ENCODE measurements at regions not wholly inside any gene's neighbourhood (a gene's known extent, or its start where the extent isn't known, plus 50 kb on each side); places are given as distances from the start of the nearest gene placed in this dataset.

GRCh38 chr2:120829633-120830025 is 94.0 kb downstream of the GLI2 start:
- no peak for DNase-seq

- no peak for DNase-seq
Observed at GRCh38 chr2:120830096-120830830, 94.6 kb downstream of the GLI2 start.

- no peak for DNase-seq
Observed at GRCh38 chr2:120831086-120831485, 95.4 kb downstream of the GLI2 start.

- DNase-seq = no peak
Observed at GRCh38 chr2:120831891-120832290, 96.2 kb downstream of the GLI2 start.

GRCh38 chr2:120832296-120833070 is 96.8 kb downstream of the GLI2 start:
- no peak for DNase-seq

- DNase-seq = no peak
Observed at GRCh38 chr2:120833127-120833675, 97.5 kb downstream of the GLI2 start.

- DNase-seq = no peak
Observed at GRCh38 chr2:120834206-120834605, 98.5 kb downstream of the GLI2 start.

- DNase-seq = no peak
Observed at GRCh38 chr2:120836281-120836680, 100.6 kb downstream of the GLI2 start.

GRCh38 chr2:120840795-120841487 is 105.3 kb downstream of the GLI2 start:
- no peak for DNase-seq

GRCh38 chr2:120842456-120843439 is 107.1 kb downstream of the GLI2 start:
- DNase-seq = no peak

- DNase-seq = no peak
Observed at GRCh38 chr2:120844070-120844738, 108.5 kb downstream of the GLI2 start.

- DNase-seq = no peak
Observed at GRCh38 chr2:120845277-120845676, 109.6 kb downstream of the GLI2 start.

- DNase-seq = no peak
Observed at GRCh38 chr2:120846406-120847095, 110.9 kb downstream of the GLI2 start.

- DNase-seq = no peak
Observed at GRCh38 chr2:120847700-120848321, 112.1 kb downstream of the GLI2 start.

GRCh38 chr2:120849278-120849677 is 113.6 kb downstream of the GLI2 start:
- no peak for DNase-seq

GRCh38 chr2:120850551-120850950 is 114.9 kb downstream of the GLI2 start:
- DNase-seq = no peak

GRCh38 chr2:120851116-120851773 is 115.6 kb downstream of the GLI2 start:
- DNase-seq = no peak

GRCh38 chr2:120852200-120852815 is 116.6 kb downstream of the GLI2 start:
- no peak for DNase-seq

GRCh38 chr2:120853306-120854013 is 117.8 kb downstream of the GLI2 start:
- no peak for DNase-seq
